Prostate gland (tissue), 2 donors: ENCODE measurements at regions not wholly inside any gene's neighbourhood (a gene's known extent, or its start where the extent isn't known, plus 50 kb on each side); places are given as distances from the start of the nearest gene placed in this dataset.

Experiments
- DNase-seq: peaks from one replicate; pipeline ENCODE4 v3.0.0-alpha.2; 2019; ENCODE audit warnings: low spot score
- H3K27ac ChIP-seq, 2 donors: fragments of 200-600 bp; sonication (generic); 2 replicates each; pipeline ENCODE4 v1.5.1; 2017 to 2019
- H3K27me3 ChIP-seq: fragments of 200-600 bp; sonication (generic); replicated peaks from 2 replicates; pipeline ENCODE4 v1.5.1; 2019; ENCODE audit not compliant: insufficient read depth
- H3K36me3 ChIP-seq, 2 donors: fragments of 200-600 bp; sonication (generic); 1 replicate in 1 of 2; 2 replicates in 1 of 2; pipeline versions ENCODE4 v1.5.1 to v1.8.1; 2017 to 2019
- H3K4me1 ChIP-seq: fragments of 200-600 bp; sonication (generic); replicated peaks from 2 replicates; pipeline ENCODE4 v1.5.1; 2019
- H3K4me3 ChIP-seq, 2 donors: fragments of 200-600 bp; sonication (generic); 2 replicates each; pipeline ENCODE4 v1.5.1; 2017 to 2019
- H3K9me3 ChIP-seq: fragments of 200-600 bp; sonication (generic); 2 replicates; pipeline ENCODE4 v1.5.1; 2017
- CTCF ChIP-seq, 4 experiments: fragments of 200-600 bp in 2 of 4; fragments of 450-650 bp in 2 of 4; sonication (generic) in 2 of 4; IDR thresholded peaks; 1 replicate in 3 of 4; 2 replicates in 1 of 4; pipeline ENCODE4 v1.5.1; 2016 to 2019; ENCODE audit warnings: antibody characterized with exemption in 4 of 4, mild to moderate bottlenecking in 2 of 4, moderate library complexity in 2 of 4
- POLR2A ChIP-seq: fragments of 450-650 bp; IDR thresholded peaks from one replicate; pipeline ENCODE4 v1.6.1; 2016; ENCODE audit warnings: antibody characterized with exemption, mild to moderate bottlenecking
- POLR2AphosphoS5 ChIP-seq: sonication (generic); formaldehyde crosslinking; IDR thresholded peaks from one replicate; pipeline ENCODE4 v1.6.1; 2017; ENCODE audit warnings: antibody characterized with exemption
- WGBS: methylation state at CpG from one replicate; pipeline ENCODE4 v1.1.5; 2018; 5-methylcytosine and 5-hydroxymethylcytosine counted together
- intact Hi-C: fragments of 100-400 bp; cut with DNase I; formaldehyde crosslinking; loops from one replicate; pipeline ENCODE4 v1.14.2; 2022

GRCh38 chr7:22633954-22634474, 93.0 kb upstream of the IL6 start:
- Histone ChIP-seq H3K4me1 (no peaks in the 10 kb centered on the region), H3K36me3 (no peaks in the 10 kb centered on the region), H3K27me3 (no peaks in the 10 kb centered on the region), H3K27ac (no peak overlapping the region), H3K9me3 (no peaks in the 10 kb centered on the region), H3K4me3 (no peak overlapping the region)
- no peak for DNase-seq
- 53% methylated on average over 3 of the region's 3 CpGs for WGBS
- no peak for TF ChIP-seq POLR2AphosphoS5
- TF ChIP-seq CTCF (IDR thresholded peaks at IDR 0.05): no peak
- TF ChIP-seq POLR2A: no peak
- intact Hi-C loops: no loop called here

DNA sequence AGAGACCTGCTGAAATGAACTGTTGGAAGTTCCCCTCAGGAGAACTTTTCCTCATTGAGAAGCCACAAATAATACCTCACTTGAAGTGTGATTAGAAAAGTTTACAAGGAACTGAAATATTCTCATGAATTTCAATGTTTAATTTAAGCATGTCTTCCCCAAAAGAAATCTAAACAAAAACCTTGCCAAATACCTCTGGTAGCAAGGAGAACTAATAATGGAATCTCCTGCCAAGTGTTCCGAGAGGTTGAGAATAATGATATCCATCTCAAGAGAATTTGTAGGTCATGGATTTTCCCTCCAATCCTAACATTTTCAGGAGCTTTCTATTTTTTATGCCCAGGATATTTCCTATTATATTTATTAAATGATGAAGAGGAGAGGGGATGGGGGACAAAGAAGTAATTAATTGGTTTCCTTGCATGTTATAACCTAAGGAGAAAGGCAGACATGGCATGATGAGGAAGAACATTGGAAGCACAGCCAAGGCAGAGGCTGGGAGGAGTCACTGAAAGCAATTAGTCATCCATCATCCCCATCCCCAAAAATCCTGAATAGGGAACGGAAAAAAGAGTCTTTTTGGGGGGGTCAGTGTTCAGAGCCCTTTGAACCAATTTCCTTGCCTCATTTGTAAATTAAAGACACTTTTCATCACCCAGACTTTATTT, 93.6 kb upstream of the IL6 start:
- no peak overlapping the region for H3K27ac ChIP-seq
- TF ChIP-seq POLR2AphosphoS5: no peak
- TF ChIP-seq POLR2A: no peak
- no peak for TF ChIP-seq CTCF (IDR thresholded peaks at IDR 0.05)
- no peaks in the 10 kb centered on the region for H3K36me3 ChIP-seq
- H3K9me3 ChIP-seq: no peaks in the 10 kb centered on the region
- DNase-seq: no peak
- H3K4me1 ChIP-seq: no peaks in the 10 kb centered on the region
- no peak overlapping the region for H3K4me3 ChIP-seq
- 26% methylated on average over 2 of the region's 2 CpGs for WGBS
- intact Hi-C loops: no loop called here
- no peaks in the 10 kb centered on the region for H3K27me3 ChIP-seq

- Histone ChIP-seq H3K4me1 (no peaks in the 10 kb centered on the region), H3K36me3 (no peaks in the 10 kb centered on the region), H3K27me3 (no peaks in the 10 kb centered on the region), H3K9me3 (no peaks in the 10 kb centered on the region), H3K4me3 (no peak overlapping the region), H3K27ac (no peak overlapping the region)
- no peak for DNase-seq
- intact Hi-C loops: no loop called here
- 52% methylated on average over 2 of the region's 2 CpGs for WGBS
- TF ChIP-seq CTCF (IDR thresholded peaks at IDR 0.05): no peak
- no peak for TF ChIP-seq POLR2AphosphoS5
- no peak for TF ChIP-seq POLR2A
These were observed 94.3 kb upstream of the IL6 start for GRCh38 chr7:22632674-22633073.

- Histone ChIP-seq H3K36me3 (no peaks in the 10 kb centered on the region), H3K27ac (no peak overlapping the region), H3K27me3 (no peaks in the 10 kb centered on the region), H3K4me1 (no peaks in the 10 kb centered on the region), H3K9me3 (no peaks in the 10 kb centered on the region), H3K4me3 (no peak overlapping the region)
- 58% methylated on average over 2 of the region's 2 CpGs for WGBS
- intact Hi-C loops: no loop called here
- DNase-seq: no peak
- TF ChIP-seq POLR2A (no peak), CTCF (IDR thresholded peaks at IDR 0.05) (no peak), POLR2AphosphoS5 (no peak)
These were observed 95.3 kb upstream of the IL6 start for GRCh38 chr7:22631730-22632129.

- Histone ChIP-seq H3K9me3 (no peaks in the 10 kb centered on the region), H3K27ac (no peak overlapping the region), H3K4me3 (no peak overlapping the region), H3K4me1 (no peaks in the 10 kb centered on the region), H3K36me3 (no peaks in the 10 kb centered on the region), H3K27me3 (no peaks in the 10 kb centered on the region)
- 95% methylated on average over 7 of the region's 7 CpGs for WGBS
- no peak for DNase-seq
- TF ChIP-seq POLR2AphosphoS5 (no peak), POLR2A (no peak), CTCF (IDR thresholded peaks at IDR 0.05) (no peak)
- intact Hi-C loops: no loop called here
These were observed 96.9 kb upstream of the IL6 start for GRCh38 chr7:22630069-22630468.
